K562 (cell line): ENCODE measurements at regions not wholly inside any gene's neighbourhood (a gene's known extent, or its start where the extent isn't known, plus 50 kb on each side); places are given as distances from the start of the nearest gene placed in this dataset.

Experiments
- ATAC-seq: fragments of 200-7000 bp; cut with Tn5 transposase; 3 replicates; pipeline ENCODE4 v1.9.1; 2020; ENCODE audit warnings: moderate library complexity
- BruUV-seq: library from RNA; stranded (reverse); fragments of 400-500 nt; replicated peaks from 2 replicates; lab custom pipeline; 2021; lab: Mats Ljungman, UMichigan
- CTCF ChIA-PET: fragments of 300-600 bp; formaldehyde crosslinking; extraction: SDS; loops from one replicate; lab custom pipeline; 2021; ENCODE audit warnings: low intra/inter-chr PET ratio; lab: Yijun Ruan, JAX
- POLR2A ChIA-PET: fragments of 300-600, 350-650 bp; sonication (Branson Sonifier 250); formaldehyde crosslinking; extraction: SDS; loops from one replicate; lab custom pipeline; 2021; ENCODE audit warnings: antibody characterized with exemption, inconsistent platforms; lab: Yijun Ruan, JAX
- DNase-seq, 4 experiments: peaks; one replicate each; pipeline versions ENCODE4 v3.0.0 to v3.0.0-alpha.2; 2011 to 2018; ENCODE audit warnings: low spot score in 3 of 4, mixed read lengths in 3 of 4; ENCODE audit errors: extremely low read depth in 1 of 4
- FAIRE-seq: peaks from 2 replicates; lab custom pipeline; 2011; peaks lifted over from hg19 to GRCh38; lab: Jason Lieb, UNC
- H2AFZ ChIP-seq: 2 replicates; pipeline ENCODE4 v1.6.0; 2011; ENCODE audit warnings: low read depth, low read length, control low read depth, inconsistent platforms
- H3K27ac ChIP-seq: fragments of 200-600 bp; 3 replicates; pipeline ENCODE4 v1.8.0; 2011; ENCODE audit warnings: low read depth, mild to moderate bottlenecking, control low read depth, inconsistent platforms, low read length, moderate library complexity, mixed read lengths; ENCODE audit errors: extremely low read depth
- H3K27me3 ChIP-seq, 2 experiments: fragments of 300-600 bp in 1 of 2; 2 replicates in 1 of 2; 3 replicates in 1 of 2; pipeline versions ENCODE4 v1.6.0 to v1.8.0; 2011; ENCODE audit warnings: inconsistent platforms in 2 of 2, low read length in 2 of 2, mild to moderate bottlenecking in 1 of 2, mixed read lengths in 1 of 2, moderate library complexity in 1 of 2; ENCODE audit not compliant: control insufficient read depth in 2 of 2, insufficient read depth in 2 of 2
- H3K36me3 ChIP-seq: fragments of 300-600 bp; 3 replicates; pipeline ENCODE4 v1.8.0; 2011; ENCODE audit warnings: mild to moderate bottlenecking, low read length, inconsistent platforms; ENCODE audit not compliant: control insufficient read depth, insufficient read depth
- H3K4me1 ChIP-seq, 2 experiments: fragments of 200-600 bp in 1 of 2; replicated peaks in 1 of 2; 2 replicates in 1 of 2; 3 replicates in 1 of 2; pipeline versions ENCODE4 v1.5.1 to v1.8.0; 2011; ENCODE audit warnings: inconsistent platforms in 2 of 2, low read length in 2 of 2, mild to moderate bottlenecking in 1 of 2, mixed read lengths in 1 of 2, moderate library complexity in 1 of 2; ENCODE audit not compliant: control insufficient read depth in 2 of 2, insufficient read depth in 2 of 2
- H3K4me2 ChIP-seq: 2 replicates; pipeline ENCODE4 v1.6.1; 2011; ENCODE audit warnings: low read length, control low read depth, inconsistent platforms, mixed read lengths; ENCODE audit not compliant: insufficient read depth
- H3K4me3 ChIP-seq: fragments of 200-600 bp; sonication (generic), shearing (Covaris generic); 2 replicates; pipeline ENCODE4 v1.5.1; 2016; ENCODE audit warnings: control low read depth, inconsistent platforms
- H3K79me2 ChIP-seq: fragments of 200-600 bp; 3 replicates; pipeline ENCODE4 v1.8.0; 2011; ENCODE audit warnings: low read length, inconsistent platforms; ENCODE audit not compliant: control insufficient read depth, insufficient read depth
- H3K9ac ChIP-seq, 2 experiments: 2 replicates each; pipeline versions ENCODE4 v1.6.0 to v1.6.1; 2011; ENCODE audit warnings: low read depth in 2 of 2, low read length in 2 of 2, control low read depth in 1 of 2, inconsistent platforms in 1 of 2, mild to moderate bottlenecking in 1 of 2, mixed read lengths in 1 of 2; ENCODE audit not compliant: insufficient read depth in 1 of 2
- H3K9me1 ChIP-seq: one replicate; pipeline ENCODE4 v1.6.0; 2011; ENCODE audit warnings: inconsistent platforms, mild to moderate bottlenecking, low read length, moderate library complexity; ENCODE audit not compliant: control insufficient read depth, insufficient read depth
- H3K9me3 ChIP-seq: replicated peaks from 2 replicates; pipeline ENCODE4 v1.5.1; 2011; ENCODE audit warnings: low read depth, low read length, inconsistent platforms; ENCODE audit not compliant: control insufficient read depth, insufficient read depth
- H4K20me1 ChIP-seq: replicated peaks from 2 replicates; pipeline ENCODE4 v1.6.1; 2011; ENCODE audit warnings: low read length, inconsistent platforms, mixed read lengths; ENCODE audit not compliant: control insufficient read depth, insufficient read depth
- ATF2 ChIP-seq: sonication (generic); formaldehyde crosslinking; IDR thresholded peaks from 2 replicates; pipeline ENCODE4 v1.8.1; 2022; ENCODE audit warnings: missing genetic modification reagents
- CREBBP ChIP-seq: IDR thresholded peaks from one replicate; pipeline ENCODE4 v1.6.1; 2012; ENCODE audit warnings: low read depth, mild to moderate bottlenecking, control low read depth, inconsistent platforms, low read length
- EP300 ChIP-seq: IDR thresholded peaks from 2 replicates; pipeline ENCODE4 v1.6.1; 2012; ENCODE audit warnings: low read length, improper control_type of control experiment
- ETV1 ChIP-seq: fragments of 450-650 bp; conservative IDR thresholded peaks from 2 replicates; pipeline ENCODE4 v1.6.1; 2016; ENCODE audit warnings: missing genetic modification characterization, control low read depth, low read depth, missing compliant biosample characterization
- FOXJ3 ChIP-seq: sonication (generic); formaldehyde crosslinking; IDR thresholded peaks from 2 replicates; pipeline ENCODE4 v1.4.0; 2020; ENCODE audit warnings: mild to moderate bottlenecking, missing genetic modification reagents
- HCFC1 ChIP-seq: IDR thresholded peaks from 2 replicates; pipeline ENCODE4 v1.6.1; 2012; ENCODE audit warnings: low read depth, low read length, improper control_type of control experiment
- KDM2B ChIP-seq: fragments of 250-450 bp; sonication (Bioruptor Pico); IDR thresholded peaks from 2 replicates; pipeline ENCODE4 v1.8.0; 2021; ENCODE audit warnings: mild to moderate bottlenecking, moderate library complexity
- LARP7 ChIP-seq: fragments of 450-650 bp; IDR thresholded peaks from 2 replicates; pipeline ENCODE4 v1.6.1; 2016
- MIER1 ChIP-seq: fragments of 450-650 bp; IDR thresholded peaks from 2 replicates; pipeline ENCODE4 v1.6.1; 2016; ENCODE audit warnings: antibody characterized with exemption, mild to moderate bottlenecking, low read depth
- PKNOX1 ChIP-seq: fragments of 450-650 bp; IDR thresholded peaks from 2 replicates; pipeline ENCODE4 v1.6.1; 2016
- ZKSCAN3 ChIP-seq: fragments of 250-450 bp; sonication (Bioruptor Pico); IDR thresholded peaks from 2 replicates; pipeline ENCODE4 v1.4.0; 2020
- ZNF174 ChIP-seq: fragments of 250-450 bp; sonication (Bioruptor Pico); IDR thresholded peaks from 2 replicates; pipeline ENCODE4 v1.4.0; 2020; ENCODE audit warnings: mild to moderate bottlenecking
- ZNF592 ChIP-seq: fragments of 450-650 bp; IDR thresholded peaks from 2 replicates; pipeline ENCODE4 v1.6.1; 2017; ENCODE audit warnings: antibody characterized with exemption, mild to moderate bottlenecking
- WGBS: fragments of 100-300 bp; shearing (Covaris generic); methylation state at CpG from one replicate; pipeline ENCODE4 v1.1.6; 2016; ENCODE audit warnings: low coverage, mixed read lengths; ENCODE audit not compliant: insufficient coverage; ENCODE audit errors: missing lambda C conversion rate; 5-methylcytosine and 5-hydroxymethylcytosine counted together
- in situ Hi-C: fragments of 300-500 bp; cut with MboI; formaldehyde crosslinking; loops from 4 replicates; pipeline ENCODE4 v1.15.0; 2018; ENCODE audit warnings: inconsistent platforms, mixed read lengths
- intact Hi-C: fragments of 100-400 bp; cut with micrococcal nuclease; formaldehyde crosslinking; loops from 2 replicates; pipeline ENCODE4 v1.14.2; 2022

DNA sequence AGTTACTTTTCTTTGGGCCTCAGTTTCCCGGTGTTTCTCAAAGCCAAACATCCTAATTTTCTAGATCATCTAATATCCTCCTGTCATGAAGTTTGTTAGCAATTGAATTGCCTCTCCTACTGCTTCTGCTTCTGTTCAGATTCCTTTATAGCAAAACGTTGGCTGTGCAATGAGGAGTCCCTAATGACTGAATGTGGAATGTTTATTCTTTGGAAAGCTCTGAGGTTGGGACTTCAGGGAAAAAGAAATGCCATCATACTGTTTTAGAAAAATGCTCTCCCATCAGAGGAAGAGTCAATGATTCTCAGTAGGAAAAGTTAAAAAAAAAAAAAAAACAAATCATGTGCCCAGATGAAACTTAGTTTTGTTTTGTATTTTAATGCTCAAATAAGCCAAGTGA, 268.7 kb upstream of the PAPPA start (continued):
- TF ChIP-seq PKNOX1 (no peak), LARP7 (no peak)

GRCh38 chr9:115888131-115888530, 265.5 kb upstream of the PAPPA start:
- Histone ChIP-seq H3K27me3 (no peaks in the 10 kb centered on the region), H4K20me1 (no peaks in the 10 kb centered on the region), H3K79me2 (no peaks in the 10 kb centered on the region), H3K4me1 (no peaks in the 10 kb centered on the region), H3K27ac (no peak overlapping the region), H3K9ac (no peak overlapping the region), H3K4me3 (no peak overlapping the region), H3K36me3 (no peaks in the 10 kb centered on the region), H3K4me2 (no peak overlapping the region), H2AFZ (no peak overlapping the region), H3K9me1 (no peaks in the 10 kb centered on the region), H3K9me3 (no peaks in the 10 kb centered on the region; the same call in 1 of the 2 replicates)
- no peak for FAIRE-seq
- no peak for ATAC-seq
- no TSS peak for BruUV-seq
- WGBS: 1% methylated on average over 5 of the region's 5 CpGs
- DNase-seq: no peak
- POLR2A ChIA-PET: no interaction called here
- intact Hi-C loops (loop anchor here (10.0 kb wide), 1 partner anchor 607 kb away; no protein-coding TSS in a partner anchor), in situ Hi-C loops (no loop called here)
- CTCF ChIA-PET: no interaction called here
- TF ChIP-seq KDM2B (CRISPR knock-in tag) (no peak), EP300 (no peak), ZNF592 (no peak), HCFC1 (no peak), ZNF174 (no peak), ATF2 (CRISPR knock-in tag) (no peak), MIER1 (no peak), ETV1 (tag) (no peak), FOXJ3 (CRISPR knock-in tag) (no peak), CREBBP (no peak), ZKSCAN3 (no peak)
- TF ChIP-seq, all 486 proteins: peak for 0
